ENCODE measurements at regions not wholly inside any gene's neighbourhood (a gene's known extent, or its start where the extent isn't known, plus 50 kb on each side); places are given as distances from the start of the nearest gene placed in this dataset.

DNA sequence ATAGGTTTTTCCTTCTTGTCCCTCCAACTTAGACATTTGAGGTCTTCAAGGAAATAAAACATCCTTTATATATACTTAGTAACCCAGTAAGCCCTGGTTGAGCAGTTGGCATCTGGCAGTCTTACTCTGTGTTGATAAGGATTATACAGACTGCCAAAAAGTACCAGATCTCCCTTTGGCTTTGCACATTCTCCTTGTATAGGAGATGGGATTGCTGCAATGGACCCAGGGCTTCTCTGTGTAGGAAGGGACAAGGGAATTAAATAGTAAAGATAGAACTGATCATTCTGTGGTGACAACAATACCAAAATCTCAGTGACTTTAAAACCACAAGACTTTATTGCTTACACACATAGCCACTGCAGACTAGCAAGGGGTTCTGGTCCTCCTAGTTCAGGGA lies 180.1 kb upstream of the CCDC196 start:
- TF ChIP-seq, protein P1, sequence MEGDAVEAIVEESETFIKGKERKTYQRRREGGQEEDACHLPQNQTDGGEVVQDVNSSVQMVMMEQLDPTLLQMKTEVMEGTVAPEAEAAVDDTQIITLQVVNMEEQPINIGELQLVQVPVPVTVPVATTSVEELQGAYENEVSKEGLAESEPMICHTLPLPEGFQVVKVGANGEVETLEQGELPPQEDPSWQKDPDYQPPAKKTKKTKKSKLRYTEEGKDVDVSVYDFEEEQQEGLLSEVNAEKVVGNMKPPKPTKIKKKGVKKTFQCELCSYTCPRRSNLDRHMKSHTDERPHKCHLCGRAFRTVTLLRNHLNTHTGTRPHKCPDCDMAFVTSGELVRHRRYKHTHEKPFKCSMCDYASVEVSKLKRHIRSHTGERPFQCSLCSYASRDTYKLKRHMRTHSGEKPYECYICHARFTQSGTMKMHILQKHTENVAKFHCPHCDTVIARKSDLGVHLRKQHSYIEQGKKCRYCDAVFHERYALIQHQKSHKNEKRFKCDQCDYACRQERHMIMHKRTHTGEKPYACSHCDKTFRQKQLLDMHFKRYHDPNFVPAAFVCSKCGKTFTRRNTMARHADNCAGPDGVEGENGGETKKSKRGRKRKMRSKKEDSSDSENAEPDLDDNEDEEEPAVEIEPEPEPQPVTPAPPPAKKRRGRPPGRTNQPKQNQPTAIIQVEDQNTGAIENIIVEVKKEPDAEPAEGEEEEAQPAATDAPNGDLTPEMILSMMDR (IDR thresholded peaks at IDR 0.05), result no peak
- no peak for TF ChIP-seq POLR2A (IDR thresholded peaks at IDR 0.05)
